Right atrium auricular region (tissue), 2 donors: ENCODE measurements at regions not wholly inside any gene's neighbourhood (a gene's known extent, or its start where the extent isn't known, plus 50 kb on each side); places are given as distances from the start of the nearest gene placed in this dataset.

Source experiments
- DNase-seq: peaks from one replicate; pipeline ENCODE4 v3.0.0-alpha.2; 2019; ENCODE audit warnings: low spot score
- H3K27ac ChIP-seq, 2 donors: fragments of 200-600 bp; sonication (generic); 1 replicate in 1 of 2; 2 replicates in 1 of 2; pipeline ENCODE4 v1.5.1; 2016 to 2019
- H3K27me3 ChIP-seq, 2 donors: fragments of 200-600 bp; sonication (generic); one replicate each; pipeline versions ENCODE4 v1.5.1 to v1.6.0; 2017 to 2019
- H3K36me3 ChIP-seq: fragments of 200-600 bp; sonication (generic); one replicate; pipeline ENCODE4 v1.5.1; 2016
- H3K4me1 ChIP-seq, 2 donors: fragments of 200-600 bp; sonication (generic); one replicate each; pipeline versions ENCODE4 v1.5.1 to v1.6.0; 2017 to 2019
- H3K4me3 ChIP-seq, 2 donors: fragments of 200-600 bp; sonication (generic); 1 replicate in 1 of 2; 2 replicates in 1 of 2; pipeline ENCODE4 v1.5.1; 2017 to 2019; ENCODE audit warnings: mild to moderate bottlenecking in 1 of 2, moderate library complexity in 1 of 2
- H3K9me3 ChIP-seq, 2 donors: fragments of 200-600 bp; sonication (generic); one replicate each; pipeline ENCODE4 v1.5.1; 2019
- TF ChIP-seq, protein P1 (sequence below), 2 donors: fragments of 200-600 bp; sonication (generic); IDR thresholded peaks; one replicate each; pipeline ENCODE4 v1.5.1; 2019; ENCODE audit warnings: antibody characterized with exemption in 2 of 2

DNA sequence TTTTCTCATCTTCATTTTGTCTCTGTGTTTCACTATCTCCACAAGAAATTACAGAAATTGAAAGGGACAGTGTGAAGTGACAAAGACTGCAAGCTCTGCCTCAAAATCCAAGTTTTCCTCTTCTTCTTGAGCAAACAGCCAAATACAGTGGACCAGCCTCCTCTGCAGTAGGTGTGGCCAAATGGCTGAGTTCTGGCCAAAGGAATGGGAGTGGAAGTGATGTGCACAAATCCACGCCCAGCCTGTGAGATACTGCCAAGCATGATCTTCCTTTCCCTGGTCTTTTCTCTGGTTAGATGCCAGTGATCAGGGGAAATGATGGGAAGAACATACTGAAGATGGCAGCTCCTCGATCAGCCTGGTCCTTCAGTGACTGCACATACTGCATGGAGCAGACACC is 111.0 kb upstream of the CPNE4 start:
- Histone ChIP-seq H3K4me1 (no peaks in the 10 kb centered on the region), H3K4me3 (no peak overlapping the region), H3K27ac (no peak overlapping the region), H3K27me3 (no peaks in the 10 kb centered on the region), H3K36me3 (no peaks in the 10 kb centered on the region), H3K9me3 (no peaks in the 10 kb centered on the region)
- no peak for DNase-seq
- TF ChIP-seq, protein P1, sequence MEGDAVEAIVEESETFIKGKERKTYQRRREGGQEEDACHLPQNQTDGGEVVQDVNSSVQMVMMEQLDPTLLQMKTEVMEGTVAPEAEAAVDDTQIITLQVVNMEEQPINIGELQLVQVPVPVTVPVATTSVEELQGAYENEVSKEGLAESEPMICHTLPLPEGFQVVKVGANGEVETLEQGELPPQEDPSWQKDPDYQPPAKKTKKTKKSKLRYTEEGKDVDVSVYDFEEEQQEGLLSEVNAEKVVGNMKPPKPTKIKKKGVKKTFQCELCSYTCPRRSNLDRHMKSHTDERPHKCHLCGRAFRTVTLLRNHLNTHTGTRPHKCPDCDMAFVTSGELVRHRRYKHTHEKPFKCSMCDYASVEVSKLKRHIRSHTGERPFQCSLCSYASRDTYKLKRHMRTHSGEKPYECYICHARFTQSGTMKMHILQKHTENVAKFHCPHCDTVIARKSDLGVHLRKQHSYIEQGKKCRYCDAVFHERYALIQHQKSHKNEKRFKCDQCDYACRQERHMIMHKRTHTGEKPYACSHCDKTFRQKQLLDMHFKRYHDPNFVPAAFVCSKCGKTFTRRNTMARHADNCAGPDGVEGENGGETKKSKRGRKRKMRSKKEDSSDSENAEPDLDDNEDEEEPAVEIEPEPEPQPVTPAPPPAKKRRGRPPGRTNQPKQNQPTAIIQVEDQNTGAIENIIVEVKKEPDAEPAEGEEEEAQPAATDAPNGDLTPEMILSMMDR (IDR thresholded peaks at IDR 0.05) = no peak

DNA sequence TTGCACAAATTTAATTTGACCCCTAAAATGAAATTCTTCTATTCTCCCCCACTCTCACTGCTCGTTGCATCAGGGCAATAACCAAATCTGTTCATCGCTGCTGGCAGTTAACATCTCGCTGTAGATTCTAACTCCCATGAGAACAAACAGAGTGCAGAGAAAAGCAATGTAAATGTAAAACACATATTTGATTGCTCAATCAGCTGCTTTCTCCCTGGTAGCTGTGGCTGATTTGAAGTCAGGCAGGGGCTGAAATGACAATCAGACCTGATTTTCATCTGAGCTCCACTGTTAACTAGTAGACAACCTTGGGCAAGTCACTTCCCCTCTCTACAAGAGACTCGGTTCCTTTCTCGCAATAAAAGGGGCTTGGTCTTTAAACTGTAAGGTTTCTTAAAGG is 119.8 kb upstream of the CPNE4 start:
- no peak for DNase-seq
- Histone ChIP-seq H3K27ac (no peak overlapping the region), H3K9me3 (no peaks in the 10 kb centered on the region), H3K27me3 (no peaks in the 10 kb centered on the region), H3K4me3 (no peak overlapping the region), H3K36me3 (no peaks in the 10 kb centered on the region), H3K4me1 (no peaks in the 10 kb centered on the region)
- TF ChIP-seq, protein P1 (IDR thresholded peaks at IDR 0.05) = no peak

DNA sequence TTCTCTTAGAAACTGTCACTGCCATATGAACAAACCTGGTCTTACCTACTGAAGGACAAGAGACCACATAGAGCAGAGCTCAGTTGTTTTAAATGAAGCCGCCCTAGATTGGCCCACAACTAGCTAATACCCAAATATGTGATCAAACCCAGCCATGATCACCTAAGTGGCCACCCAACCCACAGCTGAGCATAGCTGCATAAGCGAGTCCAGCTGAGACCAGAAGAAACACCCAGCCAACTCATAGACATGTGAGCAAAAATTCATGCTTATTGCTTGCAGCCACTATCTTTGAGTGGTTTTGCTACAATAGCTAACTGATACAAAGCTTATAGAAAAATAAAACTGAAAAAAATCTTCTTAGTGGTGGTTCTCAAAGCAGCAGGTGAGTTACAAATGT is 124.3 kb upstream of the CPNE4 start:
- H3K27me3 ChIP-seq = no peaks in the 10 kb centered on the region
- TF ChIP-seq, protein P1 (IDR thresholded peaks at IDR 0.05) = no peak
- H3K36me3 ChIP-seq = no peaks in the 10 kb centered on the region
- H3K27ac ChIP-seq = no peak overlapping the region
- DNase-seq = no peak
- H3K4me1 ChIP-seq = no peaks in the 10 kb centered on the region
- H3K4me3 ChIP-seq = no peak overlapping the region
- H3K9me3 ChIP-seq = no peaks in the 10 kb centered on the region

DNA sequence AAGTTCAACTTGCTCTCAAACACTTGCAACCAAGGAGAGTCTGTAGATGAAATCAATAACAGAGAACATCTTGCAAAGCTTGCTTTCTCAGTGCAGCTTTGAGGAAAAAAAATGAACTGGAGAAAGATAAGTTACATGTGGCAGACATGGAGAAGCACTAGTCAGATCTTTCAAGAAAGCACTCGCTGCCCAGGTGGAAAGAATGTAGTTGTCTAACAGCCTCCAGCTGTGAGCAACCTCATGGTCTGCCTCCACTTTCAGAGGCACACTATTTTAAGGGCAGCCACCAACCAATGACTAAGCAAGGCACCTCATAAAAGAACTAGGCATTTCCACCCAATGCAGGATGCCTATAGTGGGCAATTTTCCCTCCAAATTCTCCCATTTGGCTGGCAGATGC is 125.4 kb upstream of the CPNE4 start:
- no peak for DNase-seq
- H3K4me1 ChIP-seq = no peaks in the 10 kb centered on the region
- TF ChIP-seq, protein P1 (IDR thresholded peaks at IDR 0.05) = no peak
- H3K36me3 ChIP-seq = no peaks in the 10 kb centered on the region
- no peak overlapping the region for H3K27ac ChIP-seq
- H3K9me3 ChIP-seq = no peaks in the 10 kb centered on the region
- H3K27me3 ChIP-seq = no peaks in the 10 kb centered on the region
- no peak overlapping the region for H3K4me3 ChIP-seq

DNA sequence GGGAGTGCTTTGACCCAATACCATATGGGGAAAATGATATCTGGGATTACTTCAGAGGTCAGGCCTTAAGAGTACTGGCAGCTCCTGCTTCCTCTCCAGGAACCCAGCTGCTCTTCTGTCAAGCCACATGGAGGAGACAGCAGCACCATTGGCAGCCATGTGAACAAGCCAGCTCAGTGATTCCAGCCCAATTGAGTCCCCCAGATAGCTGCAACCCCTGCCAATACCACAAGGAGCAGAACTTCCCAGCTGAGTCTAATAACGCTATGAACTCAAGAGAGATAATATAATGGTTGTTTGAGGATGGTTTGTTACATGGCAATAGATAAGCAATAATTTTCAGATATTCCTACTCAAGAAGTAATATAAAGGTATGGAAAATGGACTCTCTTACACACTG is 126.8 kb upstream of the CPNE4 start:
- Histone ChIP-seq H3K27ac (no peak overlapping the region), H3K4me3 (no peak overlapping the region), H3K4me1 (no peaks in the 10 kb centered on the region), H3K9me3 (no peaks in the 10 kb centered on the region), H3K36me3 (no peaks in the 10 kb centered on the region), H3K27me3 (no peaks in the 10 kb centered on the region)
- TF ChIP-seq, protein P1 (IDR thresholded peaks at IDR 0.05) = no peak
- DNase-seq = no peak

DNA sequence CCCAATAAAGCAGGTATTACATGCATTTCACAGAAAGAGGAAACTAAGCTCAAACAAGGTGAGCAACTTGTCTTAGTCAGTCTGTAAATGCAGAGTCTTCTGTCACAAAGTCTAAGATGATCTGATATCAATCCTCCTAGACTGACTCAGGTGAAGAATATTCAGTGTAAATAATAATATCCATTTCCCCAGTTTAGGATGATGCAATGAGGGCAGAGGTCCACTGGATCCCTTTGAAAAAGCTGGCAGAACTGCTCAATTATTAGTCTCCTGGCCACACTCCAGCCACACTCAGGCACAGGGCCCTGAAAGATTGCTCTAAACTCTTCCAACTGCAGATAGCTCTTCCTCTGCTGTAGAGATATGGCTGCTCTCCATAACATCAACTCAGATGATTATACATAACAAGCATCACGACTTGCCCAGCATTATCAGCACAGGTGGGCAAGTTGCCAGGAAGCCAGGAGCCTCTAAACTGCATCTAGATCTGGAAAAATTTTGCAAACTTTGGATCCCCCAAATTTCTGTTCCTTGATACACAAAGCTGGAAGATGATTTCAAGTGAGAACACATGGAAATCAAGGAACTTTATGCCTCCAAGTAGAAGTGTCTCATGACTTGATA is 129.8 kb upstream of the CPNE4 start:
- H3K27ac ChIP-seq = no peak overlapping the region
- no peaks in the 10 kb centered on the region for H3K4me1 ChIP-seq
- TF ChIP-seq, protein P1 (IDR thresholded peaks at IDR 0.05) = no peak
- no peak for DNase-seq
- no peaks in the 10 kb centered on the region for H3K9me3 ChIP-seq
- no peak overlapping the region for H3K4me3 ChIP-seq
- no peaks in the 10 kb centered on the region for H3K27me3 ChIP-seq
- no peaks in the 10 kb centered on the region for H3K36me3 ChIP-seq
